GM23338 (cell line): ENCODE measurements at regions not wholly inside any gene's neighbourhood (a gene's known extent, or its start where the extent isn't known, plus 50 kb on each side); places are given as distances from the start of the nearest gene placed in this dataset.

Source experiments
- CREB1 ChIP-seq: fragments of 250-450 bp; sonication (Bioruptor Pico); IDR thresholded peaks from 2 replicates; pipeline ENCODE4 v1.5.0; 2020; ENCODE audit warnings: low read depth, mild to moderate bottlenecking, moderate library complexity
- CTCF ChIP-seq, 2 experiments: fragments of 200-600 bp in 1 of 2; sonication (generic) in 1 of 2; conservative IDR thresholded peaks; 2 replicates each; pipeline versions ENCODE4 v1.5.1 to v1.6.1; 2016 to 2017; ENCODE audit warnings: antibody characterized with exemption in 2 of 2, low read depth in 2 of 2, mild to moderate bottlenecking in 2 of 2, moderate library complexity in 1 of 2
- EZH2 ChIP-seq: fragments of 200-600 bp; sonication (generic); IDR thresholded peaks from one replicate; pipeline ENCODE4 v1.8.0; 2017; ENCODE audit warnings: antibody characterized with exemption, mild to moderate bottlenecking, low read depth; ENCODE audit not compliant: unreplicated experiment
- POLR2AphosphoS5 ChIP-seq: IDR thresholded peaks from 2 replicates; pipeline ENCODE4 v1.6.1; 2016; ENCODE audit warnings: antibody characterized with exemption, low read depth
- ZNF331 ChIP-seq: fragments of 250-450 bp; sonication (Bioruptor Pico); IDR thresholded peaks from 2 replicates; pipeline ENCODE4 v1.5.0; 2020; ENCODE audit warnings: low read depth, mild to moderate bottlenecking, moderate library complexity

DNA sequence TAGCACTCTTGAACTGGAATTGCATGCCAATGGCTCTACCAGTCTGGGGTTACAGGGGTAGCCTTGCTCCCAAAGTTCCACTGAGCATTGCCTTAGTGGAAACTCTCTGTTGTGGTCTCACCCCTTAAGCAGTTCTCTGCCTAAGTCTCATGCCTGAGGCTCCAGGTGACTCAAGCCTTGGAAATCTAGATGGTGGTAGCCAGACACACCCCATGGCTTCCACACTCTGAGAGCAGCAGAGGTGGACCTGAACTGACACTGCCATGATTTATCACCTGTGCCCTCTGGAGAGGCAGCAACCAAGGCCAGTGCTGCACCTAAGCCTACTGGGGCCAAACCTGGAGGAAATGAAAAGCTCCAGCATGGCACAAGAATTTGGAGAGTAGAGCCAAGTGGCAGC lies 285.7 kb upstream of the PKN2 start:
- TF ChIP-seq POLR2AphosphoS5 (no peak), CREB1 (CRISPR knock-in tag) (no peak), CTCF (conservative IDR thresholded peaks at IDR 0.05; ENCODE audit: low read depth in 2 of 2) (no peak), EZH2 (no peak), ZNF331 (no peak)
